ENCODE measurements at regions not wholly inside any gene's neighbourhood (a gene's known extent, or its start where the extent isn't known, plus 50 kb on each side); places are given as distances from the start of the nearest gene placed in this dataset.
"Not testable (repeated sequence)": the region's sequence is repeated elsewhere in the genome, so short reads cannot be mapped to it uniquely, and the experiment has no call there.

GRCh38 chr16:79864032-79864780 lies 263.7 kb upstream of the MAF start:
- no peak for DNase-seq (ENCODE audit: low spot score)

GRCh38 chr16:79863128-79864031 lies 262.8 kb upstream of the MAF start:
- no peak for DNase-seq (ENCODE audit: low spot score)

GRCh38 chr16:79862601-79863000 lies 262.1 kb upstream of the MAF start:
- no peak for DNase-seq (ENCODE audit: low spot score)

GRCh38 chr16:79856581-79856980 lies 256.0 kb upstream of the MAF start:
- no peak for DNase-seq (ENCODE audit: low spot score)

GRCh38 chr16:79850348-79850747 lies 249.8 kb upstream of the MAF start:
- no peak for DNase-seq (ENCODE audit: low spot score)

- no peak for DNase-seq (ENCODE audit: low spot score)
Observed at GRCh38 chr16:79849119-79849518, 248.6 kb upstream of the MAF start.

DNA sequence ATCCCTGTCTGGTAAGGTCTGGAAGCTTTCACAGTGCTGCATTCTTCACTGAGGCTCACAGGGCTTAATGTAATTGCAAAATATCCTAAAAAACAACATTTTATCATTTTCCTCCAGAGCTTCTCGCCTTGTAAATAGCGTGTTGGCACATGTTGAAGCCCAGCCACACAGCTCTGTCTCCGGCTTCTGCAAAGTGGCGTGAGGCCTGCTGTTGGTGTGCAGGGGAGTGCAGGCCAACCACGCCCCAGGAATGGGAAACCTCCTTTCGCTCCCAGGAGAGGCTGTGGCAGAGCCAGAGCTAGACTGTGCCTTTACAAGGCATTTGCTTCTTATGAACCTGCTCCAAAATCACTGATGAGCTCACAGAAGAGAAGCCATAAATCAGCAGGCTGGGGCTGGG lies 248.2 kb upstream of the MAF start:
- no peak for DNase-seq (ENCODE audit: low spot score)

GRCh38 chr16:79847569-79847968 lies 247.0 kb upstream of the MAF start:
- DNase-seq (ENCODE audit: low spot score), result no peak

GRCh38 chr16:79847101-79847500 lies 246.6 kb upstream of the MAF start:
- DNase-seq (ENCODE audit: low spot score), result no peak

- no peak for DNase-seq (ENCODE audit: low spot score)
Observed at GRCh38 chr16:79845734-79846135, 245.2 kb upstream of the MAF start.

GRCh38 chr16:79845033-79845733 lies 244.6 kb upstream of the MAF start:
- DNase-seq (ENCODE audit: low spot score), result no peak

- DNase-seq (ENCODE audit: low spot score), result no peak
Observed at GRCh38 chr16:79844603-79845002, 244.1 kb upstream of the MAF start.

GRCh38 chr16:79843631-79844043 lies 243.1 kb upstream of the MAF start:
- DNase-seq (ENCODE audit: low spot score), result no peak

GRCh38 chr16:79843145-79843544 lies 242.6 kb upstream of the MAF start:
- no peak for DNase-seq (ENCODE audit: low spot score)

DNA sequence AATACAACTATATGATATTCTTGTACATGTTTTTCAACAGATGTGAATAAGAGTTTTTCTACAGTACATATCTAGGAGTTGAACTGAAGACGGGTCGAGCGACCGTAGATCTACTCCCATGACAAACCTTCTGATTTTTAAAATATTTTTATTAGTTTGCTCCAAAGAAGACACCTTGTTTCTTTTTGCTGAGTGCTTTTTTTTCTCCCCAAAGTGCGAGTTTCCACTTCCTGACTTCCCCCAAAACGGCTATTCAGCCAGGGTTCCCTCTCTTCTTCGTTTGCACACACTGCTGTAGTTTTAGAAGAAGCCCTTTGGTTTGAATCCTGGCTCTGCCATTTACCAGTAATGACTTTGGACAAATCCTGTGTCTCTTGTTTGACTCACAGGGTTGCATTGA lies 241.7 kb upstream of the MAF start:
- DNase-seq (ENCODE audit: low spot score), result no peak

GRCh38 chr16:79839466-79840341 lies 239.2 kb upstream of the MAF start:
- DNase-seq (ENCODE audit: low spot score), result no peak

DNA sequence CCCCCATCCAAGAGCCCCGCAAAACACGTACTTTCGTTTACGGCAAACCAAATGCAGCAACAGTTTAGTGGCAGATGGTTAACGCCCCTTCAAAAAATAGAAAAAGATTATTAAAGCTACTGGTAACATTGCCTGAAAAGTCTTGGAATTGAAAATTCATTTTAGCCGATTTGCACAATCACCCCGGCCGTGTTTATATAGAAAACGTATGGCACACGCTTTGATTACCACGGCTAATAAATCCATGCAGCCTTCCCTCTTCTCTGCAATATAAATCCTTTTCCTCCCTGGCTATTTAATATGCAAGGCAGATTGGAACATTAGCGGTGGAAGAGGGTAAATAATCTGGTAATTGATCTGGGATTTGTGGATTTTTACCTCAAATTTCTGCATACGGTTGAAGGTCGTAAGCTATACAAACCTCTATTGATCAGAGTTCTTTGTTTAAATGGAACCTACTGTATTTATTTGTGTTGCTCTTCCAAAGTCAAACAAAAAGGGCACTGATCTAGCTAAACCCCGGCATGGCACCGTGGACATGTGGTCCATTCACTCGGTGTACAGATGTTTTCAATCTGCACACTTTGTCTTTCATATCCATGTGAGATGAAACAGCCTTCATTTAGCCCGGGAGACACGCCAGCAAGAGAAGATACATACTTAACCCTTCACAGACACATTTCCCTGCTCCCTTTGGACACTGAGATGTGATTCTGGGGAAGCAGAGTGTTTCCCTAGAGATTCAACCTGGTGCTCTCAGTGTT lies 238.1 kb upstream of the MAF start:
- no peak for DNase-seq (ENCODE audit: low spot score)

DNA sequence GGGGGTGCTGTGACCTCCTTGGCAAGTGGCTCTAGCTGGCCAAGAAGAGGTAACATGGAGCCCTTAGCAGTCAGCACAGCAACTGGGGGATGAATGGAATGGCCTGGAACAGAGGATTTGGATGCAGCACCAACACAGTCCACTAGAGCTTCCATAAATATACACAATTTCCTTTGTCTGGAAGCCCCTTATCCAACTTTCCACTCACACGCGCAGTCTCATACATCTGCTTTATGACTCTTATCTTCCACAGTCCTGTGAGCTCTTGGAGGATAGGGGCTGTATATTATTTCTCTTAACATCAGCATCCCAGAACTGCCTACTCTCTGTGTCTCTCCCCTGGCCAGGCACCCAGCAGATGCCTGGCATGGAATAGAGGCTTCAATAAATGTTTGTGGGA lies 235.6 kb upstream of the MAF start:
- DNase-seq (ENCODE audit: low spot score), result no peak

DNA sequence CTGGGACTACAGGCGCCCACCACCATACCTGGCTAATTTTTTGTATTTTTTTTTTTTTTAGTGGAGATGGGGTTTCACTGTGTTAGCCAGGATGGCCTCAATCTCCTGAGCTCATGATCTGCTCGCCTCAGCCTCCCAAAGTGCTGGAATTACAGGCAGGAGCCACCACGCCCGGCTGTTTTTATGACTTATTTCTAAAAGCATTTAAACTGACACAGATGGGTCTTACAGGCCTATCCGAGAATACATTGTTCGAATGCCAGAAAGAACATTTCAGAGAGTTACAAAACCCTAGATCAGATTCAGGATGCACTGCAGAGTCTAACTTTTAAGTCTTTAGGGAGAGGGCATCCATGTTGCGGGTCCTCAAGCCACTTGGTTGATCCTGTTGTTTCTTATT lies 234.7 kb upstream of the MAF start:
- DNase-seq (ENCODE audit: low spot score), result no peak

- no peak for DNase-seq (ENCODE audit: low spot score)
Observed at GRCh38 chr16:79834720-79835119, 234.2 kb upstream of the MAF start.

DNA sequence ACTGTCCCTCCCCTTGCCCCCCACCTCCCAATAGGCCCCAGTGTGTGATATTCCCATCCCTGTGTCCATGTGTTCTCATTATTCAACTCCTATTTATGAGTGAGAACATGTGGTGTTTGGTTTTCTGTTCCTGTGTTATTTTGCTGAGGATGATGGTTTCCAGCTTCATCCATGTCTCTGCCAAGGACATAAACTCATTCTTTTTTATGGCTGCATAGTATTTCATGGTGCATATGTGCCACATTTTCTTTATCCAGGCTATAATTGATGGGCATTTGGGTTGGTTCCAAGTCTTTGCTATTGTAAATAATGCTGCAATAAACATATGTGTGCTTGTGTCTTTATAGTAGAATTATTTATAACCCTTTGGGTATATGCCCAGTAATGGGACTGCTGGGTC lies 233.5 kb upstream of the MAF start:
- DNase-seq (ENCODE audit: low spot score), result not testable (repeated sequence)

All from D341Med (cell line).